Body of pancreas (tissue), 4 donors: ENCODE measurements at regions not wholly inside any gene's neighbourhood (a gene's known extent, or its start where the extent isn't known, plus 50 kb on each side); places are given as distances from the start of the nearest gene placed in this dataset.

Experiments used
- POLR2A ChIP-seq, 3 donors: fragments of 450-650 bp; IDR thresholded peaks; one replicate each; pipeline ENCODE4 v1.6.1; 2016; ENCODE audit warnings: antibody characterized with exemption in 3 of 3, mild to moderate bottlenecking in 2 of 3
- TF ChIP-seq, protein P1 (sequence below), 7 experiments: fragments of 450-650 bp in 4 of 7; fragments of 200-600 bp in 3 of 7; sonication (generic) in 3 of 7; IDR thresholded peaks; one replicate each; pipeline ENCODE4 v1.5.1; 2016 to 2019; ENCODE audit warnings: antibody characterized with exemption in 7 of 7

DNA sequence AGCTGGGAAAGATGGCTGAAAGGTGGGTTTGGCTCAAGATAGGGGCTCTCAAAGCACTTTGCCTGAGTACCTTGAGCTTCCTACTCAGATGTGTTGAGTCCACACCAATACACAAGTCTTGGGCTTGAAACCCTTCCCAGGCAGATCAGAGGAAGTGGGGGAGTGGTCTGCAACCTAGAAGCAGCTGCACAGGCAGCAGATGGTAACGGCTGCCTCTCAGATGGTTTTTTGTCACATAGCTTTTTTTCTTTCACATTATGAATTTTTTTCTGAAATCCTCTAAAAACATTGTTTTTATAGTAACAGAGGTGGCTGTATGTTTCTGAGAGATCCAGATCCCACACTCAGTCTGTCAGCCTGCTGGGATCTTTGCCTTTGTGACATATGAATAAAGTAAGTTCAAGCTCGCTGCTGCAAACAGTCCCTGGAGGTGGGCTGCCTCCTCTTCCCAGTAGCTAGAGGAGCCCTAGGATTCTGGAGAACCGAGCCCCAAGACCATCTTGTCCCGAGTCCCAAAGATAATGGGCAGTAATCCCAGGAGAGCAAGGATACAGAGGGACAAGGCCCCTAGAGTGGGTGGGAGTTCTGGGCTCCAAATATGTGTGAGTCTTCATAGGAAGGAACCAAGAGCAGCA is 97.1 kb upstream of the TOP1 start:
- TF ChIP-seq, protein P1, sequence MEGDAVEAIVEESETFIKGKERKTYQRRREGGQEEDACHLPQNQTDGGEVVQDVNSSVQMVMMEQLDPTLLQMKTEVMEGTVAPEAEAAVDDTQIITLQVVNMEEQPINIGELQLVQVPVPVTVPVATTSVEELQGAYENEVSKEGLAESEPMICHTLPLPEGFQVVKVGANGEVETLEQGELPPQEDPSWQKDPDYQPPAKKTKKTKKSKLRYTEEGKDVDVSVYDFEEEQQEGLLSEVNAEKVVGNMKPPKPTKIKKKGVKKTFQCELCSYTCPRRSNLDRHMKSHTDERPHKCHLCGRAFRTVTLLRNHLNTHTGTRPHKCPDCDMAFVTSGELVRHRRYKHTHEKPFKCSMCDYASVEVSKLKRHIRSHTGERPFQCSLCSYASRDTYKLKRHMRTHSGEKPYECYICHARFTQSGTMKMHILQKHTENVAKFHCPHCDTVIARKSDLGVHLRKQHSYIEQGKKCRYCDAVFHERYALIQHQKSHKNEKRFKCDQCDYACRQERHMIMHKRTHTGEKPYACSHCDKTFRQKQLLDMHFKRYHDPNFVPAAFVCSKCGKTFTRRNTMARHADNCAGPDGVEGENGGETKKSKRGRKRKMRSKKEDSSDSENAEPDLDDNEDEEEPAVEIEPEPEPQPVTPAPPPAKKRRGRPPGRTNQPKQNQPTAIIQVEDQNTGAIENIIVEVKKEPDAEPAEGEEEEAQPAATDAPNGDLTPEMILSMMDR (IDR thresholded peaks at IDR 0.05) = no peak
- no peak for TF ChIP-seq POLR2A (IDR thresholded peaks at IDR 0.05)
